ENCODE measurements at regions not wholly inside any gene's neighbourhood (a gene's known extent, or its start where the extent isn't known, plus 50 kb on each side); places are given as distances from the start of the nearest gene placed in this dataset.
"Not testable (repeated sequence)": the region's sequence is repeated elsewhere in the genome, so short reads cannot be mapped to it uniquely, and the experiment has no call there.

- DNase-seq (ENCODE audit: low read depth) = no peak
Measured at GRCh38 chr12:34097213-34097612, 74.9 kb downstream of the ALG10 start.

GRCh38 chr12:34105392-34105933, 83.2 kb downstream of the ALG10 start:
- DNase-seq (ENCODE audit: low read depth) = no peak

- no peak for DNase-seq (ENCODE audit: low read depth)
Measured at GRCh38 chr12:34106172-34106571, 83.9 kb downstream of the ALG10 start.

- DNase-seq (ENCODE audit: low read depth) = no peak
Measured at GRCh38 chr12:34107016-34107415, 84.7 kb downstream of the ALG10 start.

- DNase-seq (ENCODE audit: low read depth) = no peak
Measured at GRCh38 chr12:34107781-34108404, 85.6 kb downstream of the ALG10 start.

- no peak for DNase-seq (ENCODE audit: low read depth)
Measured at GRCh38 chr12:34108405-34108803, 86.1 kb downstream of the ALG10 start.

GRCh38 chr12:34108967-34109366, 86.7 kb downstream of the ALG10 start:
- no peak for DNase-seq (ENCODE audit: low read depth)

GRCh38 chr12:34109390-34109789, 87.1 kb downstream of the ALG10 start:
- no peak for DNase-seq (ENCODE audit: low read depth)

- DNase-seq (ENCODE audit: low read depth) = not testable (repeated sequence)
Measured at GRCh38 chr12:34109909-34110531, 87.7 kb downstream of the ALG10 start.

- DNase-seq (ENCODE audit: low read depth) = no peak
Measured at GRCh38 chr12:34119366-34119765, 97.1 kb downstream of the ALG10 start.

GRCh38 chr12:34121360-34121759, 99.1 kb downstream of the ALG10 start:
- no peak for DNase-seq (ENCODE audit: low read depth)

- peak; percentile 39 for DNase-seq (ENCODE audit: low read depth)
Measured at GRCh38 chr12:34123092-34123491, 100.8 kb downstream of the ALG10 start.

GRCh38 chr12:34124608-34125007, 102.3 kb downstream of the ALG10 start:
- no peak for DNase-seq (ENCODE audit: low read depth)

GRCh38 chr12:34126239-34126641, 103.9 kb downstream of the ALG10 start:
- no peak for DNase-seq (ENCODE audit: low read depth)

GRCh38 chr12:34126805-34127204, 104.5 kb downstream of the ALG10 start:
- no peak for DNase-seq (ENCODE audit: low read depth)

GRCh38 chr12:34127379-34127778, 105.1 kb downstream of the ALG10 start:
- DNase-seq (ENCODE audit: low read depth) = not testable (repeated sequence)

GRCh38 chr12:34142430-34142829, 120.1 kb downstream of the ALG10 start:
- no peak for DNase-seq (ENCODE audit: low read depth)

- DNase-seq (ENCODE audit: low read depth) = no peak
Measured at GRCh38 chr12:34151019-34151418, 128.7 kb downstream of the ALG10 start.

- DNase-seq (ENCODE audit: low read depth) = no peak
Measured at GRCh38 chr12:34163443-34163842, 141.1 kb downstream of the ALG10 start.

- no peak for DNase-seq (ENCODE audit: low read depth)
Measured at GRCh38 chr12:34166427-34167060, 144.2 kb downstream of the ALG10 start.

- DNase-seq (ENCODE audit: low read depth) = not testable (repeated sequence)
Measured at GRCh38 chr12:34168507-34168906, 146.2 kb downstream of the ALG10 start.

GRCh38 chr12:34186492-34186891, 164.2 kb downstream of the ALG10 start:
- no peak for DNase-seq (ENCODE audit: low read depth)

- DNase-seq (ENCODE audit: low read depth) = no peak
Measured at GRCh38 chr12:34188974-34189373, 166.7 kb downstream of the ALG10 start.
